GM18502 (cell line): ENCODE measurements at regions not wholly inside any gene's neighbourhood (a gene's known extent, or its start where the extent isn't known, plus 50 kb on each side); places are given as distances from the start of the nearest gene placed in this dataset.
"Not testable (repeated sequence)": the region's sequence is repeated elsewhere in the genome, so short reads cannot be mapped to it uniquely, and the experiment has no call there.

Experiments used
- ATAC-seq: cut with Tn5 transposase; IDR thresholded peaks from one replicate; pipeline ENCODE4 v1.9.1; 2021; ENCODE audit warnings: mild to moderate bottlenecking; ENCODE audit not compliant: unreplicated experiment, poor library complexity

GRCh38 chr20:12111431-12112088, 193.9 kb downstream of the BTBD3 start:
- no peak for ATAC-seq

GRCh38 chr20:12112089-12112474, 194.4 kb downstream of the BTBD3 start:
- ATAC-seq, result no peak

- no peak for ATAC-seq
Observed at GRCh38 chr20:12112665-12113064, 195.0 kb downstream of the BTBD3 start.

- no peak for ATAC-seq
Observed at GRCh38 chr20:12113075-12113467, 195.4 kb downstream of the BTBD3 start.

GRCh38 chr20:12113468-12114371, 196.0 kb downstream of the BTBD3 start:
- no peak for ATAC-seq

- ATAC-seq, result not testable (repeated sequence)
Observed at GRCh38 chr20:12129114-12129513, 211.4 kb downstream of the BTBD3 start.

- ATAC-seq, result not testable (repeated sequence)
Observed at GRCh38 chr20:12129532-12129931, 211.8 kb downstream of the BTBD3 start.

- no peak for ATAC-seq
Observed at GRCh38 chr20:12130781-12131180, 213.1 kb downstream of the BTBD3 start.

- no peak for ATAC-seq
Observed at GRCh38 chr20:12133553-12133952, 215.9 kb downstream of the BTBD3 start.

- ATAC-seq, result not testable (repeated sequence)
Observed at GRCh38 chr20:12145951-12146350, 228.3 kb downstream of the BTBD3 start.

GRCh38 chr20:12152996-12153395, 235.3 kb downstream of the BTBD3 start:
- ATAC-seq, result no peak

GRCh38 chr20:12153628-12154027, 235.9 kb downstream of the BTBD3 start:
- ATAC-seq, result no peak

- ATAC-seq, result no peak
Observed at GRCh38 chr20:12156252-12156651, 238.6 kb downstream of the BTBD3 start.

GRCh38 chr20:12159261-12159660, 241.6 kb downstream of the BTBD3 start:
- ATAC-seq, result no peak

GRCh38 chr20:12161734-12162133, 244.0 kb downstream of the BTBD3 start:
- no peak for ATAC-seq

GRCh38 chr20:12166053-12166717, 248.5 kb downstream of the BTBD3 start:
- no peak for ATAC-seq

GRCh38 chr20:12170406-12170805, 252.7 kb downstream of the BTBD3 start:
- no peak for ATAC-seq

- ATAC-seq, result no peak
Observed at GRCh38 chr20:12171923-12172524, 254.3 kb downstream of the BTBD3 start.

- no peak for ATAC-seq
Observed at GRCh38 chr20:12173347-12174012, 255.8 kb downstream of the BTBD3 start.

- ATAC-seq, result no peak
Observed at GRCh38 chr20:12175538-12175937, 257.8 kb downstream of the BTBD3 start.
